IMR-90 (cell line): ENCODE measurements at regions not wholly inside any gene's neighbourhood (a gene's known extent, or its start where the extent isn't known, plus 50 kb on each side); places are given as distances from the start of the nearest gene placed in this dataset.

Experiments
- CEBPB ChIP-seq: IDR thresholded peaks from 2 replicates; pipeline ENCODE4 v1.6.1; 2012; ENCODE audit warnings: low read depth, low read length, improper control_type of control experiment
- CTCF ChIP-seq: conservative IDR thresholded peaks from 2 replicates; pipeline ENCODE4 v1.5.1; 2012; ENCODE audit warnings: mild to moderate bottlenecking, low read depth, low read length, improper control_type of control experiment

- TF ChIP-seq CEBPB (no peak), CTCF (no peak)
These were observed 228.4 kb upstream of the AGAP1 start for GRCh38 chr2:235265348-235265965.
